AG09309 (cell line): ENCODE measurements at regions not wholly inside any gene's neighbourhood (a gene's known extent, or its start where the extent isn't known, plus 50 kb on each side); places are given as distances from the start of the nearest gene placed in this dataset.

ENCODE experiments used
- DNase-seq: peaks from one replicate; pipeline ENCODE4 v3.0.0-alpha.2; 2010; ENCODE audit warnings: low read depth
- H3K4me3 ChIP-seq: 2 replicates; pipeline ENCODE4 v1.5.1; 2011; ENCODE audit warnings: mild to moderate bottlenecking, low read depth, low read length, moderate library complexity; ENCODE audit not compliant: control insufficient read depth
- CTCF ChIP-seq: IDR thresholded peaks from 2 replicates; pipeline ENCODE4 v1.5.1; 2011; ENCODE audit warnings: mild to moderate bottlenecking, low read depth, low read length, inconsistent platforms; ENCODE audit not compliant: insufficient read depth, control insufficient read depth; ENCODE audit errors: missing control alignments

GRCh38 chr2:175872721-175873120 lies 129.3 kb downstream of the LNPK start:
- TF ChIP-seq CTCF, result no peak
- peak; percentile 23 for DNase-seq
- H3K4me3 ChIP-seq, result no peak overlapping the region

GRCh38 chr2:175872005-175872348 lies 130.1 kb downstream of the LNPK start:
- no peak for TF ChIP-seq CTCF
- DNase-seq, result no peak
- no peak overlapping the region for H3K4me3 ChIP-seq

- DNase-seq, result peak; percentile 50
- H3K4me3 ChIP-seq, result no peak overlapping the region
- no peak for TF ChIP-seq CTCF
Observed at GRCh38 chr2:175871331-175872004, 130.6 kb downstream of the LNPK start.

GRCh38 chr2:175865716-175866115 lies 136.4 kb downstream of the LNPK start:
- no peak for DNase-seq
- H3K4me3 ChIP-seq, result no peak overlapping the region
- TF ChIP-seq CTCF, result no peak

GRCh38 chr2:175864137-175864850 lies 137.8 kb downstream of the LNPK start:
- no peak for TF ChIP-seq CTCF
- no peak for DNase-seq
- no peak overlapping the region for H3K4me3 ChIP-seq

GRCh38 chr2:175861958-175862357 lies 140.1 kb downstream of the LNPK start:
- no peak overlapping the region for H3K4me3 ChIP-seq
- no peak for DNase-seq
- TF ChIP-seq CTCF, result no peak
